Thoracic aorta (tissue), 2 donors: ENCODE measurements at regions not wholly inside any gene's neighbourhood (a gene's known extent, or its start where the extent isn't known, plus 50 kb on each side); places are given as distances from the start of the nearest gene placed in this dataset.

Experiments
- ATAC-seq: fragments of 150-250 bp; one replicate; pipeline ENCODE4 v1.8.0; 2017; ENCODE audit warnings: low read depth; ENCODE audit not compliant: insufficient number of reproducible peaks, low FRiP score
- DNase-seq: peaks from one replicate; pipeline ENCODE4 v3.0.0-alpha.2; 2020; ENCODE audit warnings: low spot score
- H3K27ac ChIP-seq, 2 donors: fragments of 200-600 bp; sonication (generic); 1 replicate in 1 of 2; 2 replicates in 1 of 2; pipeline ENCODE4 v1.5.1; 2016; ENCODE audit warnings: mild to moderate bottlenecking in 2 of 2, moderate library complexity in 2 of 2
- H3K27me3 ChIP-seq: fragments of 200-600 bp; sonication (generic); replicated peaks from 2 replicates; pipeline ENCODE4 v1.6.0; 2016; ENCODE audit warnings: mild to moderate bottlenecking; ENCODE audit not compliant: insufficient read depth
- H3K36me3 ChIP-seq: fragments of 200-600 bp; sonication (generic); one replicate; pipeline ENCODE4 v1.5.1; 2016
- H3K4me1 ChIP-seq, 2 donors: fragments of 200-600 bp; sonication (generic); 1 replicate in 1 of 2; 2 replicates in 1 of 2; pipeline versions ENCODE4 v1.5.1 to v1.6.0; 2016; ENCODE audit warnings: low read depth in 2 of 2, mild to moderate bottlenecking in 1 of 2; ENCODE audit not compliant: control insufficient read depth in 1 of 2
- H3K4me3 ChIP-seq: fragments of 200-600 bp; sonication (generic); 2 replicates; pipeline ENCODE4 v1.5.1; 2016; ENCODE audit warnings: mild to moderate bottlenecking
- H3K9me3 ChIP-seq: fragments of 200-600 bp; sonication (generic); 2 replicates; pipeline ENCODE4 v1.5.1; 2016
- TF ChIP-seq, protein P1 (sequence below): fragments of 200-600 bp; sonication (generic); IDR thresholded peaks from one replicate; pipeline ENCODE4 v1.5.1; 2019; ENCODE audit warnings: antibody characterized with exemption

DNA sequence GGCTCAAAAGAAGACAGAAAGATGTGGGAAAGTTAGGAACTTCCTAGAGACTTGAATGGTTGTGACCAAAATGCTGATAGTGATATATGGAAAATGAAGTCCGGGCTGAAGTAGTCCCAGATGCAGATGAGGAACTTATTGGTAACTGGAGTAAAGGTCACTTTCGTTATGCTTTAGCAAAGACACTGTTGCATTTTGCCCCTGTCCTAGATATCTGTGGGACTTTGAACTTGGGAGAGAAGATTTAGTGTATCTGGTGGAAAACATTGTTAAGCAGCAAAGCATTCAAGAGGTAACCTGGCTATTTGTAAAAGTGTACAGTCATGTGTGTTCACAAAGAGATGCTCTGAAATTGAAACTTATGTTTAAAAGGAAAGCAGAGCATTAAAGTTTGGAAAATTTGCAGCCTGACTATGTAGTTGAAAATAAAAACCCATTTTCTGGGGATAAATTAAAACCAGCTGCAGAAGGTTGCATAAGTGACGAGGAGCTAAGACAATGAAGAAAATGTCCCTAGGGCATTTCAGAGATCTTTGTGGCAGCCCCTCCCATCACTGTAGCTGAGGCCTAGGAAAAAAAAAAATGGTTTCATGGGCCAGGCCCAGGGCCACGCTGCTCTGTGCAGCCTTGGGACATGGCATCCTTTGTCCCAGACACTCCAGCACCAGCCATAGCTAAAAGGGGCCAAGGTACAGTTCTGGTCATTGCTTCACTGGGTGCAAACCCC is 1692.2 kb downstream of the HACE1 start:
- no peaks in the 10 kb centered on the region for H3K4me1 ChIP-seq
- no peak overlapping the region for H3K27ac ChIP-seq
- ATAC-seq: no peak
- H3K27me3 ChIP-seq: no peaks in the 10 kb centered on the region
- TF ChIP-seq, protein P1, sequence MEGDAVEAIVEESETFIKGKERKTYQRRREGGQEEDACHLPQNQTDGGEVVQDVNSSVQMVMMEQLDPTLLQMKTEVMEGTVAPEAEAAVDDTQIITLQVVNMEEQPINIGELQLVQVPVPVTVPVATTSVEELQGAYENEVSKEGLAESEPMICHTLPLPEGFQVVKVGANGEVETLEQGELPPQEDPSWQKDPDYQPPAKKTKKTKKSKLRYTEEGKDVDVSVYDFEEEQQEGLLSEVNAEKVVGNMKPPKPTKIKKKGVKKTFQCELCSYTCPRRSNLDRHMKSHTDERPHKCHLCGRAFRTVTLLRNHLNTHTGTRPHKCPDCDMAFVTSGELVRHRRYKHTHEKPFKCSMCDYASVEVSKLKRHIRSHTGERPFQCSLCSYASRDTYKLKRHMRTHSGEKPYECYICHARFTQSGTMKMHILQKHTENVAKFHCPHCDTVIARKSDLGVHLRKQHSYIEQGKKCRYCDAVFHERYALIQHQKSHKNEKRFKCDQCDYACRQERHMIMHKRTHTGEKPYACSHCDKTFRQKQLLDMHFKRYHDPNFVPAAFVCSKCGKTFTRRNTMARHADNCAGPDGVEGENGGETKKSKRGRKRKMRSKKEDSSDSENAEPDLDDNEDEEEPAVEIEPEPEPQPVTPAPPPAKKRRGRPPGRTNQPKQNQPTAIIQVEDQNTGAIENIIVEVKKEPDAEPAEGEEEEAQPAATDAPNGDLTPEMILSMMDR: no peak
- H3K36me3 ChIP-seq: no peaks in the 10 kb centered on the region
- H3K4me3 ChIP-seq: no peak overlapping the region
- DNase-seq: no peak
- no peaks in the 10 kb centered on the region for H3K9me3 ChIP-seq

DNA sequence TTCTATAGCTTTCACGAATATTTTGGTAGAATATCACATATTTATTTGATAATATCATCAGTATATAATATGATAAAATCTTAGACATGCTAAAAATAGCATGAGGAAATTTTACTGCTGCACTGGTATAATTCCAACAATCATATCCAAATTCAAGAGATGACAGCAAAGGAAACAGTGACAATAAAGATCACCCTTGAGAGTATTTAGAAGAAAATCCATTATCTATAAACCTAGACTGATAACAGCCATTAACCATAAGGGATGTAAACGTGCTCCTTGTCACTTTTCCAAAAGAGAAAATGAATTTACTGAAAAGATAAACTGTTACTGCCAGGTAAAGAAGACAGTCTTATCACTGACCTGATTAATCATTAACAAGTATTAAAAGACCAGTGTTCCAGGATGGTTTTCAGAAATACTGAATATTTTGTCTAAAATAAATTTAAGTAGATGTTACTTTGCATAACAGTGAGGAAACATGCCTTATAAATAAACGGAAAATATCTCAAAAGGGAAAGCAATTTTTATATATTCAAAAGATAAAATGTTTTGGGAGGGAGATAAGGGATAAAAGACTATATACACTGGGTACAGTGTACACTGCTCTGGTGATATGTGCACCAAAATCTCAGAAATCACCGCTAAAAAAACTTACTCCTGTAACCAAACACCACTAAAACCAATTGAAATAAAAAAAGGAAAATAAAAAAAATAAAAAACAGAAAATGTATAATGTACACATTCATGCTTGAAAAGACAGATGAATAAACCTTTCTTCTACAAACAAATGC is 1704.7 kb downstream of the HACE1 start:
- no peak overlapping the region for H3K27ac ChIP-seq
- H3K4me3 ChIP-seq: no peak overlapping the region
- no peaks in the 10 kb centered on the region for H3K9me3 ChIP-seq
- no peaks in the 10 kb centered on the region for H3K4me1 ChIP-seq
- ATAC-seq (no peak), DNase-seq (no peak)
- TF ChIP-seq, protein P1: no peak
- no peaks in the 10 kb centered on the region for H3K27me3 ChIP-seq
- H3K36me3 ChIP-seq: no peaks in the 10 kb centered on the region

DNA sequence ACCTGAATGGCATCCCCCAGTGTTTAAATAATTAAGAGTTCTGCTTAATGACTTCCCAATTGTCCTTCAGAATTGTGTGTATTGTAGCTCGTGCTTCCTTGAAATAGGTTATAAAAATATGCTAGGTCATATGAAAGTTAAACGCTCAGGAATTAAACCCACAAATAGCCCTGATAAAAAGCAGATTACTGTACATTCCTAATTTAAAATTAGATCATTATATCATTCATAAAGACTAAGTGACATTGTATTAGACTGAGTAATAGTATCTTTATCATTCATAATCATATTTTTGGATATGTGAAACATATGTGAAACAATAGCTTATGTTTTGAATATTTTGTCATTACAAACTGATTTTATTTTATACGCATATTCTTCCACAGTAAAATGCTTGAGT is 1706.7 kb downstream of the HACE1 start:
- no peak for ATAC-seq
- H3K27ac ChIP-seq: no peak overlapping the region

DNA sequence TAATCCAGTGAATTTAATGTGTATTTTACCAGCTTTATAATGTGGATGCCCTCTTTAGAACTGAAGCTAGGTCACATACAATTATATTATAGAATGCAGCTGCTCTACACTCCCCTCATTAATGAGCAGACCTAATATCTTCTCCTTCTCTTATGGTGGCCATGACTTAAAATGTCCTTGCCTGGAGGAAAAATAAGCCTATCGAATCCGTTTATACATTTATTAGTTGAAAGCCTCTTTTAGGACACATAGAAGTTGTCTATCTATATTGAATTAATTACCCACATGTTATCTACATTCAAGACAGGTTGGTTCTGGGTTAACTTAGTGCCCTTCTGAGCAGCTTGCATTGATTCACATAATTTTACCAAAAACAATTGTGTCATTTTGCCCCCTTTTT is 1716.8 kb downstream of the HACE1 start:
- TF ChIP-seq, protein P1: no peak
- Histone ChIP-seq H3K4me1 (no peaks in the 10 kb centered on the region), H3K27me3 (no peaks in the 10 kb centered on the region), H3K36me3 (no peaks in the 10 kb centered on the region), H3K9me3 (no peaks in the 10 kb centered on the region), H3K27ac (no peak overlapping the region), H3K4me3 (no peak overlapping the region)
- ATAC-seq: no peak
- no peak for DNase-seq

More for the DNA sequence above, 1706.7 kb downstream of the HACE1 start:
- TF ChIP-seq, protein P1: no peak
- Histone ChIP-seq H3K27me3 (no peaks in the 10 kb centered on the region), H3K9me3 (no peaks in the 10 kb centered on the region), H3K36me3 (no peaks in the 10 kb centered on the region), H3K4me1 (no peaks in the 10 kb centered on the region), H3K4me3 (no peak overlapping the region)
- DNase-seq: no peak

DNA sequence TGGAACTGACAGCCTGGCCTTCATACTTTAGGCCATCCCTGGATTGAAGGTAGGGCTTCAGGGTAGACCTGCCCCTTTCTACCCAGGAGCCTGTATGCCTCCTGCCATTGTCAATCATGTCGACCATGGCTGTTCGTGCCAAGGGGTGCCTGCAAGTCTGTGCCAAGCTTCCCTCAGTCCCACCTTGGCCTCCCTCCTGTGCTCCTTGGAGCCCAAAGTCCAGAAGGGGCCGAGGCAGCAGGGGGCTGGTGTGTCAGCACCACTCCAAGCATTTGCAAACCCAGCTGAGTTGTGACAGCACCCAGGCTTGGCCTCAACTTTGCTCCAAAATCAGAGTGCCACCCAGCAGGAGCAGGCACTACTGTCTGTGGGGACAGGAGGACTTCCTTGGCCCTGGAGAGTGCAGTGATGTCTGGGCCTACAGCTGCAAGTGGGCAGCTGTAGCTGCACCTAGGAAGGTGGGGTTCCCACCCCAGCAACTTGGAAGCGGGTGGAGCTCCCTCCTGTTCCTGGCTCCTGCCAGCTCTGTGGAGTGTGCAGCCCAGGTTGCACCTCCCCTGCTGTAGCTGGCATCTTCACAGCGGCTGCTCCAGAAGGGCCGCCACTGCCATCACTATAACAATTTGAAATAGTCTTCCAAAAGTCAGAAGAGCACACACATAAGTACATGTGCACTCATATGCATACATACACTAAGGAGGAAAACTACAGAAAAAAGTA is 1719.3 kb downstream of the HACE1 start:
- H3K9me3 ChIP-seq: no peaks in the 10 kb centered on the region
- no peak overlapping the region for H3K27ac ChIP-seq
- H3K4me1 ChIP-seq: no peaks in the 10 kb centered on the region
- DNase-seq (no peak), ATAC-seq (no peak)
- H3K36me3 ChIP-seq: no peaks in the 10 kb centered on the region
- no peak overlapping the region for H3K4me3 ChIP-seq
- no peaks in the 10 kb centered on the region for H3K27me3 ChIP-seq
- TF ChIP-seq, protein P1: no peak
